ENCODE measurements at regions not wholly inside any gene's neighbourhood (a gene's known extent, or its start where the extent isn't known, plus 50 kb on each side); places are given as distances from the start of the nearest gene placed in this dataset.

DNA sequence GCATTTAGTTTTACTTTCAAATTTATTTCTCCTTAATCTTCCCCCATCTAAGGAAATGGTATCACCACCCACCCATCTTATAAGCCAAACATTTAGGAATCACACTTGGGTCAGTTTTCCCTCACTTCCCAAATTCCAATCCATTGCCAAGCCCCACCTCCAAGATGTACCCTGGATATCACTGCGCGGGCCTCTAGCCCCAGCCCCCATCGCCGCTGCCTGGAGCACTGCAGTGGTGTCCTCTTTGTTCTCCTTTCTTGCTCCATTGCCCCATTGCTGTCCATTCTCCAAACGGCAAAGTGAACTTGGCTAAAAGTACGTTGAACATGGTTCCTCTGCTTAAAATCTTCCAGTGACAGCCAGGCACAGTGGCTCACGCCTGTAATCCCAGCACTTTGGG, 267.8 kb downstream of the SHOX2 start:
- H3K4me1 ChIP-seq (ENCODE audit: low read depth) = no peaks in the 10 kb centered on the region
- no peaks in the 10 kb centered on the region for H3K9me3 ChIP-seq
- H3K4me3 ChIP-seq = no peak overlapping the region
- DNase-seq (no peak), ATAC-seq (no peak)
- no peaks in the 10 kb centered on the region for H3K36me3 ChIP-seq (ENCODE audit: low read depth)
- TF ChIP-seq, protein P1, sequence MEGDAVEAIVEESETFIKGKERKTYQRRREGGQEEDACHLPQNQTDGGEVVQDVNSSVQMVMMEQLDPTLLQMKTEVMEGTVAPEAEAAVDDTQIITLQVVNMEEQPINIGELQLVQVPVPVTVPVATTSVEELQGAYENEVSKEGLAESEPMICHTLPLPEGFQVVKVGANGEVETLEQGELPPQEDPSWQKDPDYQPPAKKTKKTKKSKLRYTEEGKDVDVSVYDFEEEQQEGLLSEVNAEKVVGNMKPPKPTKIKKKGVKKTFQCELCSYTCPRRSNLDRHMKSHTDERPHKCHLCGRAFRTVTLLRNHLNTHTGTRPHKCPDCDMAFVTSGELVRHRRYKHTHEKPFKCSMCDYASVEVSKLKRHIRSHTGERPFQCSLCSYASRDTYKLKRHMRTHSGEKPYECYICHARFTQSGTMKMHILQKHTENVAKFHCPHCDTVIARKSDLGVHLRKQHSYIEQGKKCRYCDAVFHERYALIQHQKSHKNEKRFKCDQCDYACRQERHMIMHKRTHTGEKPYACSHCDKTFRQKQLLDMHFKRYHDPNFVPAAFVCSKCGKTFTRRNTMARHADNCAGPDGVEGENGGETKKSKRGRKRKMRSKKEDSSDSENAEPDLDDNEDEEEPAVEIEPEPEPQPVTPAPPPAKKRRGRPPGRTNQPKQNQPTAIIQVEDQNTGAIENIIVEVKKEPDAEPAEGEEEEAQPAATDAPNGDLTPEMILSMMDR (IDR thresholded peaks at IDR 0.05) = no peak
- intact Hi-C loops (cut with DNase I, micrococcal nuclease) = no loop called here

DNA sequence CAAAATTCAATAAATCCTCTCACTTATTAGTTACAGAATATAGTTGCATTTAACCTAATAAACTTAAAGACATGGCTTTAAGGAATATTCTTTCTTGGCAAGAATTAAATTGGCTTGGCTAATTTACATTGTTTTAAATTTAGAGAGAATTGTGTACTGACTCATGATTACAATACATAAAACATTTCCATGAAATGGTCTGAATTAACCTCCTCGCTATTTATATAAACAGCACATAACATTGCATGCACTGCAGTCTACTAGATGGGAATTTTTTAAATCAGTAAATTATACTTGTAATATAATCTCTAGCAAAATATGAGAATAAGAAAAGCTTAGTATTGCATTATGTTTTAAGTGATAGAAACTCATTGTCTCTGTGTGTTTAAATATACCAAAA, 268.9 kb downstream of the SHOX2 start:
- no peaks in the 10 kb centered on the region for H3K9me3 ChIP-seq
- H3K4me3 ChIP-seq = no peak overlapping the region
- no peaks in the 10 kb centered on the region for H3K36me3 ChIP-seq (ENCODE audit: low read depth)
- no peaks in the 10 kb centered on the region for H3K4me1 ChIP-seq (ENCODE audit: low read depth)
- DNase-seq (no peak), ATAC-seq (no peak)
- TF ChIP-seq, protein P1 (IDR thresholded peaks at IDR 0.05) = no peak
- intact Hi-C loops (cut with DNase I, micrococcal nuclease) = no loop called here

DNA sequence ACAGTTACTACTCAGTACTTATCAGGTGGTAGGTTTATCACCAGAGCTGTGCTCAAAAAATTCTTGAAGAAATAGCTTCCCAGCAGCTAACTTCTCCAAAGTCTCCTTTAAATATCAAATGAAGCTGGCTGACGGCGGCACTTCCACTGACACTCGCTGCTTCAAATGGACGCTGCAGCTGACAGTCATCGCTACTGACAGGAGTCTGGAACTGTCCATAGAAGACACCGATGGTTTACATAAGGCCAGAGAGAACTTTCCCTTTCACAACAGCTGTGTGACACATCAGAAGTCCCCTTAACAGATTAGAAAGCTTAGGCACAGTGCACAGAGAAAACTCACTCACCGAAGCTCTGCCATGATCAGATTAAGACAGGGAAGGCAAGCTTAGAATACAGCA, 270.2 kb downstream of the SHOX2 start:
- Histone ChIP-seq H3K4me1 (ENCODE audit: low read depth) (no peaks in the 10 kb centered on the region), H3K9me3 (no peaks in the 10 kb centered on the region), H3K36me3 (ENCODE audit: low read depth) (no peaks in the 10 kb centered on the region), H3K4me3 (no peak overlapping the region)
- TF ChIP-seq, protein P1 (IDR thresholded peaks at IDR 0.05) = no peak
- ATAC-seq = no peak
- intact Hi-C loops (cut with DNase I, micrococcal nuclease) = no loop called here
- DNase-seq = no peak

DNA sequence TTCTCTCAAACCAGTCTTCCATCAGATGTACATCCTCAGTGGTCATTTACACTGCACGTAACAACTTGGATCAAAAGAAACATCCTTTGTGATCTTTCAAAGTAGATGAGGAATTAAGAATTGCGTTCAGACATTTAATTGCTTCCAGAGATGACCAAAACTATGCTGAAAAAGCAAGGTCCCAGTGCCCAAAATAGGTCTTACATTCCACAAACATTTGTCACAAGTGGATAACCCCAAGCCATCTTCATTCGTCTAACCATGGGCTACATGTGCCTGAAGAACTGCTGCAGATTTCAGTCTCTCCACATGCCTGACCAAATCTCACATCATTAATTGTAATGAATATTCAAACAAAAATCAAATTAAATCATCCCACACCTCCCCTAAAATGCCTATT, 273.6 kb downstream of the SHOX2 start:
- DNase-seq (no peak), ATAC-seq (no peak)
- H3K9me3 ChIP-seq = peaks cover 6% of the 10 kb centered on the region
- H3K4me1 ChIP-seq (ENCODE audit: low read depth) = no peaks in the 10 kb centered on the region
- TF ChIP-seq, protein P1 (IDR thresholded peaks at IDR 0.05) = no peak
- H3K36me3 ChIP-seq (ENCODE audit: low read depth) = no peaks in the 10 kb centered on the region
- no peak overlapping the region for H3K4me3 ChIP-seq
- intact Hi-C loops (cut with DNase I, micrococcal nuclease) = no loop called here

DNA sequence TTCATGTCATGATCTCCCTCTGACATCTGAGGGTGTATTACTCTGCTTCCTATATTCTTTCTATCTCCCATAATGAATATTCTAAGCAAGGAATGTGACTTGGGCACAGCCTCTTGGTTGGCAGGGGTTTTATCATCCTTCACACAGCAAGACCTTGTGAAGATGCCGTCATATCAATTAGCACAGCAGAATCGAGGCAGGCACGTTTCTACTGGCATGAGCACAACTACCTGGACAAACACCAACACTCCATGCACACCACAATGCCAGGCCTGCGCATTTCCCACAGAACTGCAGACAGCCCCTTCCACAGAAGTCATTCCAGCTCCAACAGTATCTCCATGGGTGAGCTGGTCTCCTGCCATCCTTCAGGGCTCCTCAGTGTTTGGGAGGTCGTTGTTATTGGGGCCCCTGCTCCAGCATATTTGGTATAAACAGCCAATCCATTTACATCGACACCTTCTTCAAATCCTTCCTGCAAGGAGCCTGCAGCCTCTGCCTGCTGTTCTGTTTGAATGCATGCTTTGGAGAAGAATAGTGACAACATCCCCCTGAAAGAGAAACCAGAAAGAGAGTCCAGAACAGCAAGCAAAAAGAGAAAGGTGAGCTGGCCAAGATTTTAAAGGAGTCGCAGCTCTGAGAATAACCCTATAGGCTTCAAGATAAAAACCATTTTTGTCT, 275.5 kb downstream of the SHOX2 start:
- H3K4me3 ChIP-seq = no peak overlapping the region
- no peaks in the 10 kb centered on the region for H3K4me1 ChIP-seq (ENCODE audit: low read depth)
- ATAC-seq (no peak), DNase-seq (no peak)
- intact Hi-C loops (cut with DNase I, micrococcal nuclease) = no loop called here
- H3K36me3 ChIP-seq (ENCODE audit: low read depth) = no peaks in the 10 kb centered on the region
- H3K9me3 ChIP-seq = peaks cover 6% of the 10 kb centered on the region
- TF ChIP-seq, protein P1 (IDR thresholded peaks at IDR 0.05) = no peak

DNA sequence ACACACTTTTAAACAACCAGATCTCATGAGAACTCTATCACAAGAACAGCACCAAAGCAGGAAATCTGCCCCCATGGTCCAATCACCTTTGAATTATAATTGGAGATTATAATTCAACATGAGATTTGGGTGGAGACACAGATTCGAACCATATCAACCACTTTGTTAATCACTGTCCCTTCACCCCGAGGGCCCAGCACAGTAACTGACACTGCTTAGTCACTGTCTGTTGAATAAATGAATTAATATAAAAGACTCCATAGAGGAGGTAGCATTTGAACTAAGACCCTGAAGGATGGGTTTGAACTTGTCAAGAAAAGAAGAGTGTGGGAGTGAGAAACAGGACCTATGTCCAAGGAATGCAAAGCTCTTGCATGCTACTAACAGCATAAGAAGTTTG, 276.4 kb downstream of the SHOX2 start:
- TF ChIP-seq, protein P1 (IDR thresholded peaks at IDR 0.05) = no peak
- ATAC-seq (no peak), DNase-seq (no peak)
- no peaks in the 10 kb centered on the region for H3K4me1 ChIP-seq (ENCODE audit: low read depth)
- H3K9me3 ChIP-seq = peaks cover 6% of the 10 kb centered on the region
- H3K36me3 ChIP-seq (ENCODE audit: low read depth) = no peaks in the 10 kb centered on the region
- intact Hi-C loops (cut with DNase I, micrococcal nuclease) = no loop called here
- no peak overlapping the region for H3K4me3 ChIP-seq

All from mucosa of descending colon (tissue), 3 donors.